HEK293 (cell line): ENCODE measurements at regions not wholly inside any gene's neighbourhood (a gene's known extent, or its start where the extent isn't known, plus 50 kb on each side); places are given as distances from the start of the nearest gene placed in this dataset.

Experiments used
- MYNN ChIP-seq: fragments of 450-650 bp; formaldehyde crosslinking; IDR thresholded peaks from 2 replicates; pipeline ENCODE4 v1.5.1; 2016; ENCODE audit warnings: missing biosample characterization, missing genetic modification characterization, borderline replicate concordance
- YY1 ChIP-seq: fragments of 450-650 bp; formaldehyde crosslinking; IDR thresholded peaks from 2 replicates; pipeline ENCODE4 v1.5.1; 2018; ENCODE audit warnings: missing biosample characterization, missing genetic modification characterization
- ZNF174 ChIP-seq: fragments of 450-650 bp; formaldehyde crosslinking; IDR thresholded peaks from 2 replicates; pipeline ENCODE4 v1.5.0; 2017; ENCODE audit warnings: missing biosample characterization, mild to moderate bottlenecking, missing genetic modification characterization
- ZNF37A ChIP-seq: fragments of 450-650 bp; IDR thresholded peaks from 2 replicates; pipeline ENCODE4 v1.5.1; 2018; ENCODE audit warnings: missing biosample characterization, missing genetic modification characterization
- ZNF629 ChIP-seq: fragments of 450-650 bp; formaldehyde crosslinking; IDR thresholded peaks from 2 replicates; pipeline ENCODE4 v1.5.1; 2017; ENCODE audit warnings: missing biosample characterization, missing genetic modification characterization
- ZNF707 ChIP-seq: fragments of 450-650 bp; formaldehyde crosslinking; IDR thresholded peaks from 2 replicates; pipeline ENCODE4 v1.5.1; 2016; ENCODE audit warnings: missing biosample characterization, missing genetic modification characterization
- TF ChIP-seq, protein P1 (sequence below): fragments of 450-650 bp; formaldehyde crosslinking; IDR thresholded peaks from 2 replicates; pipeline ENCODE4 v1.5.1; 2016; ENCODE audit warnings: missing biosample characterization, missing genetic modification characterization
- TF ChIP-seq, protein P2 (sequence below): fragments of 450-650 bp; formaldehyde crosslinking; IDR thresholded peaks from 2 replicates; pipeline ENCODE4 v1.5.0; 2017; ENCODE audit warnings: missing biosample characterization, missing genetic modification characterization, borderline replicate concordance
- TF ChIP-seq, protein P3 (sequence below): fragments of 450-650 bp; formaldehyde crosslinking; IDR thresholded peaks from 2 replicates; pipeline ENCODE4 v1.5.1; 2016; ENCODE audit warnings: missing biosample characterization, missing genetic modification characterization

DNA sequence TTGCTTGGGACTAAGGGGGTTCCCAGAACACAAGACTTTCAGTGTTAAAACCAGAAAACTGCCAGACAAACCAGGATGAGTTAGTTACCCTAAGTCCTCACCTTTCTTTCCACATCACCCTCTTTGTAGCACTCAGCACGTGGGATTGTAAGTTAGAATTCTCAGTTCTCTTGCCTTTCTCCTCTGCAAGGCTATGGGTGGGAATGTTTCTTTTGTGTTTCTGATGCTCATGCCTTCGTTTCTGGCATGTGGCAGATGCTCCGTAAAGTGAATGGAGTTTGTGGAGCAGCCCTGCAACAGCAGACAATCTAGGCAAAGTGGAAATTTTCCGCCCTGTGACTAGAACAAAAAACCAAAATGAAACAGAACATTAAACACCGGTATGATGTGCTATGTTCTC is 64.7 kb upstream of the SPP1 start:
- TF ChIP-seq, protein P1, sequence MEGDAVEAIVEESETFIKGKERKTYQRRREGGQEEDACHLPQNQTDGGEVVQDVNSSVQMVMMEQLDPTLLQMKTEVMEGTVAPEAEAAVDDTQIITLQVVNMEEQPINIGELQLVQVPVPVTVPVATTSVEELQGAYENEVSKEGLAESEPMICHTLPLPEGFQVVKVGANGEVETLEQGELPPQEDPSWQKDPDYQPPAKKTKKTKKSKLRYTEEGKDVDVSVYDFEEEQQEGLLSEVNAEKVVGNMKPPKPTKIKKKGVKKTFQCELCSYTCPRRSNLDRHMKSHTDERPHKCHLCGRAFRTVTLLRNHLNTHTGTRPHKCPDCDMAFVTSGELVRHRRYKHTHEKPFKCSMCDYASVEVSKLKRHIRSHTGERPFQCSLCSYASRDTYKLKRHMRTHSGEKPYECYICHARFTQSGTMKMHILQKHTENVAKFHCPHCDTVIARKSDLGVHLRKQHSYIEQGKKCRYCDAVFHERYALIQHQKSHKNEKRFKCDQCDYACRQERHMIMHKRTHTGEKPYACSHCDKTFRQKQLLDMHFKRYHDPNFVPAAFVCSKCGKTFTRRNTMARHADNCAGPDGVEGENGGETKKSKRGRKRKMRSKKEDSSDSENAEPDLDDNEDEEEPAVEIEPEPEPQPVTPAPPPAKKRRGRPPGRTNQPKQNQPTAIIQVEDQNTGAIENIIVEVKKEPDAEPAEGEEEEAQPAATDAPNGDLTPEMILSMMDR (tag by site-specific recombination): no peak
- no peak for TF ChIP-seq MYNN
- TF ChIP-seq, protein P2, sequence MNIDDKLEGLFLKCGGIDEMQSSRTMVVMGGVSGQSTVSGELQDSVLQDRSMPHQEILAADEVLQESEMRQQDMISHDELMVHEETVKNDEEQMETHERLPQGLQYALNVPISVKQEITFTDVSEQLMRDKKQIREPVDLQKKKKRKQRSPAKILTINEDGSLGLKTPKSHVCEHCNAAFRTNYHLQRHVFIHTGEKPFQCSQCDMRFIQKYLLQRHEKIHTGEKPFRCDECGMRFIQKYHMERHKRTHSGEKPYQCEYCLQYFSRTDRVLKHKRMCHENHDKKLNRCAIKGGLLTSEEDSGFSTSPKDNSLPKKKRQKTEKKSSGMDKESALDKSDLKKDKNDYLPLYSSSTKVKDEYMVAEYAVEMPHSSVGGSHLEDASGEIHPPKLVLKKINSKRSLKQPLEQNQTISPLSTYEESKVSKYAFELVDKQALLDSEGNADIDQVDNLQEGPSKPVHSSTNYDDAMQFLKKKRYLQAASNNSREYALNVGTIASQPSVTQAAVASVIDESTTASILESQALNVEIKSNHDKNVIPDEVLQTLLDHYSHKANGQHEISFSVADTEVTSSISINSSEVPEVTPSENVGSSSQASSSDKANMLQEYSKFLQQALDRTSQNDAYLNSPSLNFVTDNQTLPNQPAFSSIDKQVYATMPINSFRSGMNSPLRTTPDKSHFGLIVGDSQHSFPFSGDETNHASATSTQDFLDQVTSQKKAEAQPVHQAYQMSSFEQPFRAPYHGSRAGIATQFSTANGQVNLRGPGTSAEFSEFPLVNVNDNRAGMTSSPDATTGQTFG (tag by site-specific recombination): no peak
- no peak for TF ChIP-seq ZNF37A (tag by site-specific recombination)
- TF ChIP-seq ZNF629 (tag by site-specific recombination): no peak
- TF ChIP-seq YY1 (tag by site-specific recombination): no peak
- TF ChIP-seq, protein P3, sequence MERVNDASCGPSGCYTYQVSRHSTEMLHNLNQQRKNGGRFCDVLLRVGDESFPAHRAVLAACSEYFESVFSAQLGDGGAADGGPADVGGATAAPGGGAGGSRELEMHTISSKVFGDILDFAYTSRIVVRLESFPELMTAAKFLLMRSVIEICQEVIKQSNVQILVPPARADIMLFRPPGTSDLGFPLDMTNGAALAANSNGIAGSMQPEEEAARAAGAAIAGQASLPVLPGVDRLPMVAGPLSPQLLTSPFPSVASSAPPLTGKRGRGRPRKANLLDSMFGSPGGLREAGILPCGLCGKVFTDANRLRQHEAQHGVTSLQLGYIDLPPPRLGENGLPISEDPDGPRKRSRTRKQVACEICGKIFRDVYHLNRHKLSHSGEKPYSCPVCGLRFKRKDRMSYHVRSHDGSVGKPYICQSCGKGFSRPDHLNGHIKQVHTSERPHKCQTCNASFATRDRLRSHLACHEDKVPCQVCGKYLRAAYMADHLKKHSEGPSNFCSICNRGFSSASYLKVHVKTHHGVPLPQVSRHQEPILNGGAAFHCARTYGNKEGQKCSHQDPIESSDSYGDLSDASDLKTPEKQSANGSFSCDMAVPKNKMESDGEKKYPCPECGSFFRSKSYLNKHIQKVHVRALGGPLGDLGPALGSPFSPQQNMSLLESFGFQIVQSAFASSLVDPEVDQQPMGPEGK: no peak
- no peak for TF ChIP-seq ZNF174 (tag by site-specific recombination)
- no peak for TF ChIP-seq ZNF707 (tag by site-specific recombination)
